ENCODE measurements at regions not wholly inside any gene's neighbourhood (a gene's known extent, or its start where the extent isn't known, plus 50 kb on each side); places are given as distances from the start of the nearest gene placed in this dataset.

DNA sequence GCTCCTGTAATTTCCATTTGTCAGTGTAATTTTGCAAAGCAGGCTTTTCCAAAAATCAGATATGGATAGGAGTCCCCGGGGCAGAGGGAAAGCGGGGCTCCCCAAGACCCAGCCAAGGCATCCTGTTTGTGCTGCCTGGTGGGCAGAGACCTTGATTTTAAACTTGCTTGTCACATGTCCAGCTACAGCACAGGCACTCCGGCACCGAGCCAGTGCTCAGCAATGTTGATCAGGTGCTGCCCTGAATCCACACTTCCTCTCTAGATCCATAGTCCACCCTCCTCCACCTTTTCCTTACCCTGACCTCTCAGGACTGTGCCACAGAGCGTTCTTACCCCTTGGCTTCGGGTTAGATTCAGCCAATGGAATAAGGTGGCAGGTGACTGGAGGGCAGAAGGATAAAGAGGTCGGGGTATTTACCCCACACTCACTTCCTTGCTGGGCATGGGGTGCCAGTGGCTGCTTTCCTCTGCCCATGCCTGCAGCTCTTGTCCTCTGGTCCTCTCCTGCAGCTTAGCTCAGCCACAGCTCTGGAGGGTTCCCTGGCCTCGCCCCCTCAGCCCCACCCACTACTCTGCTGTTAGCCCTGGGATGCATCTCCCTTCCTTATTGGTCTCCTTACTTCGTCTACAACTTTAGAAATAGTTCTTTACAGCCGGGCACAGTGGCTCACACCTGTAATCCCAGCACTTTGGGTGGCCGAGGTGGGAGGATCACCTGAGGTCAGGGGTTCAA is 80.1 kb downstream of the IRF2BPL start:
- no peak for DNase-seq

DNA sequence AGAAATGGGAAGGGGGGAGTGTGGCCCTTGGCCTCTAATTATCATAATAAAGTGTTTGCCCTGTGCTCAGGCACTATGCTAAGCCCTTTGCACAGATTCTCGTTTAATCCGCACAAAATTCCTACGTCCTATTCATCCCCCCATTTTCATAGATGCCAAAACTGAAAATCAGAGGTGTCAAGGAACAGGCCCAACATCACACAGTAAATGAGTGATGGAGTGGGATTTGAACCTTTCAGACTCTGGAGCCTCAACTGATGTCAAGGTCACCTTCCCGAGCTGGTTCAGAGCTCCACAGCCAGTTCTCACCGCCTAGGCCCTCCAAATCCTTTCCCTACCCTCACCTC is 80.7 kb downstream of the IRF2BPL start:
- DNase-seq: no peak

DNA sequence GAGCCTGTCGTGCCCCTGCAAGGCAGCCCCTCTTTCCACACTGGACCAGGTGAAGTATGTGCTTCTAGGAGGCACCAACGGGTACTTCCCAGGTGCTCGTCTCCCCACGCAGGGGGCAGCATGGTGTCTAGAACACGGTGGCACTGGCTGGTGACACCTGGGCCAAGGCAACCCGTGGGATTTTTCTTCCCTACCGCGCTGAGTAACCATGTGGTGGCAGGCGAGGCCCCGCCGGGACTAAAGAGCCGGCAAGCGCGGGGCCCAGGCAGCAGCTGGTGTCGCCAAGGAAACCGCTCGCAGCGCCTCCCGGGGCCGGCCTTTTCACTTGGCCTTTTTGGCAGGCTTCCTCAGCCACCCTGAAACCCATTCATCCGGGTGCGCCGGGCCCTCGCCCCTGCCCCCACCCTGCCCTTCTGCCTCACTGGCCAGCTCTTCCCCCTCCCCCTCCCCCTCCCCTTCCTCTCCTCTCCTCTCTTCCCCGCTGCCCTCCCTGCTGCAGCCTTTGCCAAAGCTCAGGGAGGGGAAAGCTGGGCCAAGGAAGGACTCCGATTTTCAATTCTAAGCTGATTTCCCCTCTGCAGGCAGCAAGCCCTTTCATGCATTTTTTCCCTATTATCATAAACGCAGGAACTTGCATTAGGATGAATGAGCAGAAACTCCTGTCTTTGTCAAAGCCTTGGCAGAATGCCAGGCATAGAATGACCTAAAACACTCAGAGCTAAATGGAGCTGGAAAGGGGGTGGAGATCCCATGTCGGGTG is 81.2 kb downstream of the IRF2BPL start:
- DNase-seq: peak; percentile 93

DNA sequence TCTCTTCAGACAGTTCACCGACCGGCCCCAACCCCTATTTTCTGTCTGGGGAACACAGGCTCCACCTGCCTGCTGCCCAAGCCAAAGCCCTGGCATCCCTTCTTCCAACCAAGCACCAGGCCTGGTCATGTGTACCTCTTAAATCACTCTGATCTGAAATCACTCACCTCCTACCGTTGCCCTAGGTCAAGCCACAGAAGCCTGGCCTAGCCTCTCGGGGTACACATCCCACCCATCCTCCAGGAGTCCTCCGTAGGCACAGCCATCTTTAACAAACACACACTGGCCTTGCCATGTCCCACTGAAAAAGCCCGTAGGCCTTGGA is 81.8 kb downstream of the IRF2BPL start:
- DNase-seq: no peak

DNA sequence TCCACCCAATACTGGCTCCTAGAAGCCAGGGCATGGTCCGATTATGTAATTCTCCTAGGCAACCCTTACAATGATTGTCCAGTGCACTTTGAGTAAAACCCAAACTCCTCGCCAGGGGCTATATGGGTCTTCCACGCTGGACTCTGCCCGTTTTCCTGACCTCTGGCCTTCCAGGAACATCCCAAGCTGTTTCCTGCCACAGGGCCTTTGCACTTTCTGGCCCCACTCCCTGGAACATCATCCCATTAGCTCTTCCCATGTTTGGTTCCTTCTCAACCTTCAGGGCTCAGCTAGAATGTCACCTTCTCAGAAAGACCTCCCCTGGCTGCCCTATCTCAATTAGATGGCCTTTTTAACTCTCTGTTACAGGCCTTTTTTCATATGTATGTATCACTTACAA is 85.4 kb downstream of the IRF2BPL start:
- DNase-seq: no peak

DNA sequence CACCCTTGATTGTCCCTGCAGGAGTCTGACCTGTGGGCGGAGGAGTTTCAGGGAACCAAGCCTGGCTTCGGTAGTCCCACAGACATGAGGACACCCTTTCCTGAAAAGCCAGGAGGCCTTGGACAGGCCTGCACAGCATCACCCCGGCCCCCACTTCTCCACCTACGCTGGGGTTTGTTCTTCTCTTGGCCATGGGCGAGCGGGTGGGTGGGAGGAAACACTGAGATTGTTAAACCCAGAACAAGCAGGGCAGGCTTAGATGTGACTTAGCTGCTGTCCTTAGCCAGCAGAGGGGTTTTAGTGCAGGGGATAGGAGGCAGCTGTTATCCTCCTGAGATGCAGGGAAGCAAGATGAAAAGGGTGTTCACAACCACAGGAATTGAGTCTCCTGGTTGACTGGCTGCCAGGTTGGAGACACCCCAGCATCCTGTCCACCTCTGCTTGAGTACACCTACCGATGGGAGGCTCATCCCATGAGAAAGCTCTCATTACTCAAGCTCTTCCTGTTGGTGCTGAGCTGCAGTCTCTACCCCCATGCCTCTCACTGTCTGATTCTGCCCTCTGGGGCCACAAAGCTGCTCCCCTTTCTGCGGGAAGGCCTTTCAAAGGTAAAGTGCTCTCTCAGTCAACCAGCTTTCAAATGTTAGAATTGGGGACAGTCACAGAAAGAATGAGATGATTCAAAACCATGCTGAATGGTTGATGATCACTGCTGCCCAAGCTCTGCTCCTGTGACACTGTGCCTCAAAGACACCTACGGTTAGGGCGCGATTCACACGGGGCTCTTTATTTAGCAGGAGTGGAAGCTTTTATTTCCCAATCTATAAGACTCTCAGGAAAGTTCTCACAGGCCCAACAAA is 86.3 kb downstream of the IRF2BPL start:
- no peak for DNase-seq

DNA sequence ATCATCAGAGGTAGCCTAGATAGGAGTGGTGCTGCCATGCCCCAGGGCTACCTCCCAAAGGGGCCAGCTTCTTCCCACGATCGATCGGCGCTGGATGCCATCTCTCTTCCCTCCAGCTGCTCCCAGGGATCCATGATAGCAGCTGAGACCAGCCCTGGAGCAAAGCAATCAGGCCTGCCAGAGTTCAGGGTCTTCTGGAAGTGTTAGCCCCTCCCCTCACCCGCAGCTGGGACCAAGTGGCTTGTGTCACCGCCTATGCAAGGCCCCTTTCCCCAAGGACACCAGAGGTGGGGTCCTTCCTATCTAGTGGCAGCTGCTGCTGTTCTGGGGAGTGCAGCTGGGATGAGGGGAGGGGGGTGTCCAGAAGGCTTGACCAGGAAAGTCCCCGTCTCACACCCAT is 87.0 kb downstream of the IRF2BPL start:
- DNase-seq: no peak

DNA sequence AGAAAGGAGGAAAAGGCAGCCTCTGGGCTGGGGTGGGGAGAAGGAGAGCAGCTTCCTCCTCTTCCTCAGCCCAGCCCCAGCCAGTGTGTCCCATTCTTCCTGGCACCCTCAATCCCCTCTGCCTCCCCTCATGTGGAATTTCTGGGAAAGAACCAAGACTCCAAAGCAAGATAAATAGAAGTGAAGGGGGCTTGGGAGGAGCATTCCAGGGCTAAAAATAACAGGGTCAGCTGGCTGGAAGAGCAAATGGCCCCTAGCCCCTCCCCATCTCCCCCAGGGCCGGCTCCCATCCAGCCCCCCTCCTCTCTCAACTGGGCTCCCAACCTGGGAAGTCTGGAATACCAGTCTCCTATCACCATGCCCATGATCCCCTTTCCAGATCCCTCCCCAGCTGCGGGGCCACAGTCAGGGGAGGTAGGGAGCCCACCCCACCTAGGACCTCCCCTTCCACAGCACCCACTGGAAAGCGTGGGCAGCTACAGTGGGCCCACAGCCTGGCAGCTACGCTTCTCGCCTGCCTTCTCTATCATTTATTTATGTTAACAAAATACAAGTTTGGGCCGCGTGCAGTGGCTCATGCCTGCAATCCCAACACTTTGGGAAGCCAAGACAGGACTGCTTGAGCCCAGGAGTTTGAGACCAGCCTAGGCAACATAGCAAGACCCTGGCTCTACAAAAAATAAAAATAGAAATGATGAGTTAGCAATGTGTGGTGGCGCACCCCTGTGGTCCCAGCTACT is 88.3 kb downstream of the IRF2BPL start:
- no peak for DNase-seq

DNA sequence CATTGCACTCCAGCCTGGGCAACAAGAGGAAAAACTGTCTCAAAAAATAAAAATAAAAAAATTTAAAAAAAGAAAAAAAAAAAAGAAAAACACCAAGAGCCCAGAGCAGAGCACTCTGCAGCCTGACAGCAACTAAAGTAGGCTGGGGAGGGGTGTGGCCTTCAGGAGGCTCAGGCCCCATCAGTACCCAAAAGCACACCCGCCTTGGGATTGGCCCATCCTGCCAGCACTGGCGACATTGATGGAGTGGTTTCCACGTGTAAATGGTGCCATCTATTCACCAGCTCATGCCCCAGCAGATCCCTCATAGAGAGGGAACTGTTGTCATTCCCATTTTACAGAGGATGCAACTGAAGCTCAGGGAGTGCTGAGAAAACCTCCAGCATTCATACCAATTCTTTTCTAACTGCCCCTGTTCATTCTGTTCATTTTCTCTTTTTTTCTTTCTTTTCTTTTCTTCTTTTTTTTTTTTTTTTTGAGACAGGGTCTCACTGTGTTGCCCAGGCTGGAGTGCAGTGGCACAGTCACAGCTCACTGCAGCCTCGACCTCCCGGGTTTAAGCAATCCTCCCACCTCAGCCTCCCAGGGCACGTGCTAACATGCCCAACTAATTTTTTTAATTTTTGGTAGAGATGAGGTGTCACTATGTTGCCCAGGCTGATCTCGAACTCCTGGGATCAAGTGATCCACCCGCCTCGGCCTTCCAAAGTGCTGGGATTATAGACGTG is 89.3 kb downstream of the IRF2BPL start:
- DNase-seq: no peak

DNA sequence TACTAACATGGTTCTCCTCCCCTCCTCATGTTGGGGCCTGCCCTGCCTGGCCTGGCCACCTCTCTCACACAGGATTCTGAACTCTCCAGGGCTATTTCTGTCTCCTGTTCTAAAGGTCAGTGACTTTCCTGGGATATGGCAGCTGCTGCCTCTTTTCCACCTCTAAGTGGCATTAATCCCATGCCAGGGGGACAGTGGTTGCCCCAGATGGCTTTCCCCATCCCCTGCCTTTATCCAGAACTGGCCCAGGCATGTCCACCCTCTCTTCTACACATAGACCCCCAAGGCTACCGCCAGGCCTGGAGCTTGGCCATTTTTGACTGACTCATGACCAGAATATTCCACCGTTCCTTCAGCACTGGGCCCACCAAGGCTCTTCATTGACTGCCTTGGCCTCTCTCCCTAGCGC is 90.4 kb downstream of the IRF2BPL start:
- DNase-seq: no peak

DNA sequence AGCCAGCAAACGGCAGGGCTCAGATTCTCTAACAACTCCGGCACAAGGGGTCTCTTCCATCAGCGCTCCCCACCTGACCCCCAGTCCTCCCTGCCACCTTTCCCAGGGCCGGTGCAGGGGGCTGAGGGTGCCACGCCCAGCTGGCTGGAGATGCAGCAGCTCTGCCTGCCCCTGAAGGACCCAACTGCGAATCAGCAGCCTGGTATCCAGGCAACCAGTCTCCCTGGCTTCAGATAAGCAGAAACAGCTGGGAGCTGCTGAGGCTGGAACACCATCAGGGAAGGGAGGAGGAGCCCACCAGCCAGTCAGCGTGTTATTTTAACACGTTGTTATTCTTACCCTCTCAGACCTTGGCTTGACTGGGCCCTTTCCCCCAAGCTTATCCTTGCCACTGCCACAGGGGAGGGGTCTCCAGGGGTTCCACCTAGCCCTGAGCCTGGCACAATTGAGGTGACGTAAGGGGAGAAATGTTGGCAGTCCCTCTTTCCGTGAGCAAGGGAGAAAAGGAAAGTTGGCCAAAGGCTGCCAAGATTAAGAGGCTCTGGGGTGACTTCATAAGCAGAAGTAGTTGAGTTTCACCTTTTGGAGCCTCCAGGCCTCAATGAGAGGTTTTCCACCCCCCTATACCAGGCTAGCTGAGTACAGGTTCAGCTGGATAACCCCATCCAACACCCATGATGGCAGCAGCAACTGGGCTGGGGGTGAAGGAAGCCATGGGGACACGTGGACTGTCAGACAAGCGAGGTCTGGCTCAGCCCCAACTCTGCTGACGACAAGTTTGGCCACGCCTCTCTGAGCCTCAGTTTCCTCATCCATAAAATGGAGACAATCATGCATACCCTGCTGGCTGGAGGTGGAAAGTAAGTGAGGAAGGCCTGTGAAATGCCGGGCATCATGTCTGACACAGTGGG is 91.1 kb downstream of the IRF2BPL start:
- DNase-seq: peak; percentile 85

DNA sequence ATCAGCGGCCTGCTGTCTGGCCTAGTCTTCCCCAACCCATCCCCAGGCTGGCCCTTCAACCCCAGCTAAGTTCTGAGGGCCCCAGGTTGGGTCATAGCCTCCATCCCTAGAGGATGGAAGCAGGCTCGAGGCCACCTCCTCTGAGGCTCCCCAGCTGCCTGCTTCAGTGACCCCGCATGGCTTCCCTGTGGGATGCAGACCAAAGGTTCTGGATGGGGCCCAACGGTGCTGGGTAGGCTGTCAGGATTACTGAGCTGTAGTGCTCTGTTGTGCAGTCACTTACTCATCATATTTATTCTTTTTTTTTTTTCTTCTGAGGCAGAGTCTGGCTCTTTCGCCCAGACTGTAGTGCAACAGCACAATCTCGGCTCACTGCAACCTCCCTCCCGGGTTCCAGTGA is 92.0 kb downstream of the IRF2BPL start:
- DNase-seq: no peak

DNA sequence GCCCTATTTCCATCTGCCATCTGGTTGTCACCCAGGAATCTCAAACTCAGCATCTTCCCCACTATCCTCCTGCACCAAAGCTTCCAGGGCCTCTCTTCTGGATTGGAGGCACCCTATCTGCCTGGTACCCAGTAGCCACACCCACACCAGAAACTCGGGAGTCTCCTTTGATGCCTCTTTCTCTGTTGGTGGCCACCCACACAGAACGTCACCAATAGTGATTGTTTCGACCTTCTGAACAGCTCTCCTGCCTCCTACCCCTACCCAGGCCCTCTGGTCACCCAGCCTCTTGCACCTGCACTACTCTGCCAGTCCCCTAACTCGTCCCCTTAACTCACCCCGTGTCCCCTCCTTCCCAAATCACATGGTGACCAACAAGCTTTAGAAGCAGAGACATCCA is 95.0 kb downstream of the IRF2BPL start:
- no peak for DNase-seq

DNA sequence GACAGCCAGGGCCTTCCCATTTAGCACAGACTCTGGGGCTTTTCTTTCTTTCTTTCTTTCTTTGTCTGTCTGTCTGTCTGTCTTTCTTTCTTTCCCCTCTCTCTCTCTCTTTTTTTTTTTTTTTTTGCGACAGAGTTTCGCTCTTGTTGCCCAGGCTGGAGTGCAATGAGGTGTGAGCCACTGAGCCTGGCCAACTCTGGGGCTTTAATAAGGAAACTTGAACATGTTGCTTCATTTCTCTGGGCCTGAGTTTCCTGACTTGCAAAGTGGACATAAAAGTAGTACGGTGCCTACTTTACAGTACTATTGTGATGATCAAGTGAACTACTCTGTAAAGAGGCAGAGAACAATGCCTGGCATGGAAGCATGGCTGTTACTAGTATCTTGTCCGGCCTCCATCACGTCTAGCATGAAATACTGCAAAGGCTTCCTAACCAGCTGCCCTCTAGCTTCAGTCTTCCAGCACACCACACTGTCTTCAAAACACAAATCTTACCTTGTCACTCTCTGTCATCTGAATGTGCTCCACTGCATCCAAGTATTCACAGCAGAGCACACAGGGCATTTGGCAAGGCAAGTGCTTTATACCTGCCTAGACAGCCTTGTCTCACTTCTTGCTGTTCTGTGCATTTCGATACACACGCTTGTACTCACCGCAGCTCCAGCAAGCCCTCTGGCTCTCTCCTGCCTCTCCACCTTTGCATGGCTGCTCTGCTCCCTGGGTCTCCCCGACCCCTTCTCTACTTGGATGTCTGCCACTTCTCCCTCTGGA is 96.7 kb downstream of the IRF2BPL start:
- no peak for DNase-seq

DNA sequence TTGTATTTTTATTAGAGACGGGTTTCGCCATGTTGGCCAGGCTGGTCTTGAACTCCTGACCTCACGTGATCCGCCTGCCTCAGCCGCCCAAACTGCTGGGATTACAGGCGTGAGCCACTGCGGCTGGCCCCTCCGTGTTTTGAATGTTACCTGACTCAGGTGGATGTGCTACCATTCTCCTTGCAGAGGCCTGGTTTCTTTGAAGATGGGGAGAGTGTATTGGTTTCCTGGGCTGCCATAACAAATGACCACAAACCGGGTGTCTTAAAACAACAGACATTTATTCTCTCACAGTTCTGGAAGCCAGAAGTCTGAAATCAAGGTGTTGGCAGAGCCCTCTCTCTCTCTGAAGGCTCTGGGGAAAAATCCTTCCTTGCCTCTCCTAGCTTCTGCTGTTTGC is 98.0 kb downstream of the IRF2BPL start:
- no peak for DNase-seq

DNA sequence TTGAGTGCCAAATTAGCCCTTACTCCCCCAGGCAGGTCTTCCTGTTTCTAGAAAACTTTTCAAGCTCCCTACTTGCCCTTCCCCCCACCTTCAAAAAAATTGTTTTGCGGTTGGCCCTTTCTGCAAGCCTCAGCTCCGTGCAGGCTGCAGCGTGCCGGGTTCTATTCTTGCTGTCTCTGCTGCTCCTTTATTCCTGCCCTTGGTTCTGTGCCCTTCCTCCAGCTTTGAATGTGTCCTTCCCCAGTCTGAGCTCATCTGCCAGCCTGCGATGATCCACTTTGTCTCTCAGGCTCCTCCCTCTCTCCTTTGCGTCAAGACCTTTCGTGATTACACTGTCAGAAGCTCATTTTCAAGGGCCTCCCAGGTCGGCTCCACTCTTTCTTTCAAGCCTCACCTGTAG is 98.6 kb downstream of the IRF2BPL start:
- no peak for DNase-seq

DNA sequence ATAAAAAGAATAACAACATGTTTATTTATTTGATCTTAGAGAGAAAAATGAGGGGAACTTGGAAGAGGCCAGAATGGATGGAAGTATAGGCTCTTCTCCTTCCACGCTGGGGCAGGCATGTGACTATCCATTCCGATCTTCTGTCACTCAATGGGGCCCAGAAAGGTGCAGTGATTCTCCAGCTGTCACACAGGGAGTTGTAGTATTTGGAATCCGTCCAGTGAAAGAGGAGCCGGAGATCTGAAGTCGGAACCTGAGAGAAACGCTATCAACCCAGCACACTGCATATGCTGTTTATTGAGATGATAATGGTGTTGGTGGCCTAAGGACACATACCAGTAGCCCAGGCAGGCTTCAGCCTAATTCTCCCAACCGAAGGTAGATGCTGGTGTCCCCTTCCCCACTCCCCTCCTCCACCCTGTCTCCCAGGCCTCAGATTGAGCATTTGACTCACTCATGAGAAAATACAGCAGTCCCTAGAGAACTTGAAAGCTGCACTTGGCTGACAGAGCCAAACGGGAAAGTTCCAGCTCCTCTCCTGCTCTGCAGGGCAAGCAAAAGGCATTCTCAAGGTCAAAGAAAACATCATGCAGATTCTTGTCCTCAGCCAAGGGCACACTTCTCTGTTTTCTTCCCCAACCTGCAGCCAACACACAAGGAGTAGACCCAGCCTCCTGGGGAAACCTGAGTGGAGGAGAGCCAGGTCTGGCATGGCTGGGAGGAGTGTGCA is 100.4 kb downstream of the IRF2BPL start:
- DNase-seq: no peak

DNA sequence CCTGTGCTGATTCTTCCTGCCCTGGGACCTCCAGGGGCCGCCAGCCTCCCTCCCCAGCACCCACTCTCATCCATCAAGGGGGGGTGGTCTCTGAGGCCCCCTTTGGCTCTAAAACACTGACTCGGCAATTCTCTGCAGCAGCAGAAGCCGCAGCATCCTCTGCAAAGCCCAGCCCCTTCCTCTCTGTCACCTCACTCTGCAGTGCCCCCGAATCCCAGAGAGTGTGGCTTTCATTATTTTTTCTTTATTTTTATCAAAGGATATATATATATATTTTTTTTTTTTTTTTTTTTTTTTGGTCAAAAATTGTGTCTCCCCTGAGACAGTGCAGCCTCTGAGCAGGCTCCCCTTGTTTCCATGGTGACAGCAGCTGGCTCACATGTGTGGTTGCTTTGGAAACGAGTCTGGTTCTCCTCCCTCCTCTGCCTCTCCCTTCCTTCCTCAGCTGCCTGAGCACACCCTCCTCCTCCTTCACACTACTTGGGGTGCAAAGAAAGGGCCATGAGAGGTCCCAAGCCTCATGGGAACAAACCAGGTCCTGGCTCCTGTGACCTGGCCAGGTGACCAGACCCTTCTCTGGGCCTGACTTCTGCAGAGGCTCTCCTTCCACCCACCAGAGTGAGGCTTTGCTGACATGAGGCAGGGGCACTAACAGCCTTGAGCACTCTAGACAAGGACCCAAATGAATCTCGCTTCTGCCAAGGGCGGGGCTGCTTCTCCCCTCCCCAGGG is 100.5 kb downstream of the LRRC74A start:
- no peak for DNase-seq

DNA sequence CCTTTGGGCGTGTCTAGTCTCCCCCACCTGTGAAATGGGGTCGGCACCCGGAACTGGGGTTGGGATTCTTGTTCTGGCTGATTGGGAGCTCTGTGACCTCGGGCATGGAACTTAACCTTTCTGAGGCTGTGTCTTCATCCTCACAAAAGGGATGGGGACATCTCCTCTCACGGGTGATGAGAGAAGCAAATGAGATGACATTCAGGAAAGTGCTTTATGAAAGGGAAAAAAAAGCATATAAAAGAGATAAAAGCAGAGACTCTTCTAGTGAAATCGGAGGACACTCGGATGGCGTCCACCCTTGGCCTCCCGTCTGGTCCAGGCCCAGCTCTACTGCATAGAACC is 98.9 kb downstream of the LRRC74A start:
- DNase-seq: no peak
